Inferior parietal cortex (tissue), 1 donor: ENCODE measurements at regions not wholly inside any gene's neighbourhood (a gene's known extent, or its start where the extent isn't known, plus 50 kb on each side); places are given as distances from the start of the nearest gene placed in this dataset.
"Not testable (repeated sequence)": the region's sequence is repeated elsewhere in the genome, so short reads cannot be mapped to it uniquely, and the experiment has no call there.

Source experiments
- DNase-seq: peaks from one replicate; pipeline ENCODE4 v3.0.0-alpha.2; 2016; ENCODE audit errors: extremely low spot score

DNA sequence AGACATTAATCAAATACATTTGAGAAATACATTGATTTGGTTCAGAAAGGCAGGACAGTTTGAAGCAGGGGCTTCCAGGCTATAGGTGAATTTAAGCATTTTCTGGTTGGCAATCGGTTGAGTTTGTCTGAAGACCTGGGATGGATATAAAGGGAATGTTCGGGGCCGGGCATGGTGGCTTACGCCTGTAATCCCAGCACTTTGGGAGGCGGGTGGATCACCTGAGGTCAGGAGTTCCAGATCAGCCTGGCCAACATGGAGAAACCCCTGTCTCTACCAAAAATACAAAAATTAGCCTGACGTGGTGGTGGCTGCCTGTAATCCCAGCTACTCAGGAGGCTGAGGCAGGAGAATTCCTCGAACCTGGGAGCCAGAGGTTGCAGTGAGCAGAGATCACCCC is 166.5 kb upstream of the ATP10A start:
- not testable (repeated sequence) for DNase-seq

GRCh38 chr15:26029146-26029545 is 166.0 kb upstream of the ATP10A start:
- no peak for DNase-seq

GRCh38 chr15:26028086-26028740 is 165.1 kb upstream of the ATP10A start:
- no peak for DNase-seq

DNA sequence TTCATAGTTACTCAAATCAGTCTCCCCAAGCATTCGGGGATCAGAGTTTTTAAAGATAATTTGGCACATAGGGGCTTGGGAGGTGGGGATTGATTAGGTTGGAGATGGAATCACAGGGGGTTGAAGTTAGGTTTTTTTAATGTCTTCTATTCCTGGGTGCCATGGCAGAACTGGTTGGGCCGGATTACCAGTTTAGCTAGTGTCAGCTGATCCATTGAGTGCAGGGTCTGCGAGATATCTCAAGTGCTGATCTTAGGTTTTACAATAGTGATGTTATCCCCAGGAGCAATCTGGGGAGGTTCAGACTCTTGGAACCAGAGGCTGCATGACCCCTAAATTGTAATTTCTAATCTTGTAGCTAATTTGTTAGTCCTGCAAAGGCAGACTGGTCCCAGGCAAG is 163.5 kb upstream of the ATP10A start:
- DNase-seq: not testable (repeated sequence)

DNA sequence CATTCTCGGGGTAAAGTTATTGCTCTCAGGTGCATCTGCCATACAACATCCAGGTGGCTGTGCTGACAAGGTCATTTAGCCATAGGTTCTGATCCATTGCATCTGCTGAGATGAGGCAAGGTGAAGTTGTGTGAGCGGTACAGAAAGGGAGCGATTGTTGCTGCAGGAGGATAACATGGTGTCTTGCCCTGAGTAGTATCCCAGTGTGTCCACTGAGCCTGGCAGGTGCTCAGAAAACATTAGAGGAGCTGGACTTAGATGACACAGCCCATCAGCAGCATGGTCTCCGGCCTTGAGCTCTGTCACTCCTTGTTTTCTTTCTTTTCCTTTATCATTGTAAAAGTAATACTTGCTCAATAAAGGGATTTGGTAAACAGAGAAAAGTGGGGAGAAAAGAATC is 161.1 kb upstream of the ATP10A start:
- no peak for DNase-seq

GRCh38 chr15:26023691-26024090 is 160.6 kb upstream of the ATP10A start:
- no peak for DNase-seq

DNA sequence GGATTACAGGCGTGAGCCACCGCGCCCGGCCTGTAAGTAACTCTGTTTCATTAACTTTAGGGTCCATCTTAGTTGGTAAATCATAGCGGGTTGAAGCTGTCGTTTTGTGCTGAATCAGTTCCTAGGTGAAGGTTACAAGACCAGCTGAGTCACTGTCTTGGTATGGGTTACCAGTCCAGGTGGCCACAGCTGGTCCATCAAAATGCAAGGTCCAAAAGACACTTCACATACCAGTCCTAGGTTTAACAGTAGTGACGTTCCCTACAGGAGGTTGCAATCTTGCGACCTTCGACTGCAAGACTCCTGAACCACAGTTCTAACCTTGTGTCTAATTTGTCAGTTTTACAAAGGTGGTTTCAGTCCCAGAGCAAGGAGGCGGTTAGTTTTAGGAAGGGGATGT is 160.1 kb upstream of the ATP10A start:
- no peak for DNase-seq

- no peak for DNase-seq
Observed at GRCh38 chr15:26020871-26021270, 157.7 kb upstream of the ATP10A start.

GRCh38 chr15:26017665-26018064 is 154.5 kb upstream of the ATP10A start:
- no peak for DNase-seq

DNA sequence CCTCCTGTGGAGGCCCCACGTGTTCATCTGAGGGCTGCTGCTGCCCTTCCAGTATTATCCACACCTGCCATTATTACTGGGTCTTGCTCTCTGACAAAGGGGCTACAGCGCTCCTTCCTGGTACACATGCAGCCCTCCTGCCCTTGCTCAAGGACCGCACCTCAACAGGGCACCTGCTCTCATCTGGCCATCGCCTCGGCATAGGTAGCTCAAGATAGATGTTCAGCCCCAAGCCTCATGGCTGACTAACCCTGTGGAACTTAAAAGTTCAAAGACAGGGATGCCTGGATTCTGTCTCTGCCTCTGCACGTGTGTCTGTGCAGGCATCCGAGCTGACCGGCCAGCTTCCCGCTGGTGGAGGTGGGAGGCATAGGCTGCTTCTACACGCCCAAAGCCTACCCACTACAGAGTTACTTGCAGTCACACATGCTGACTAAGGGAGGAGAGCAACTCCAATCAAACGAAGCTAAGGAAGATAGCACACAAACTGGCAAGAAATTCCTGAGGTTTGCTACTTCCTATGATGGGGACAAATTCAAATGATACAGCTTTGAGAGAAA is 152.5 kb upstream of the ATP10A start:
- DNase-seq: no peak

GRCh38 chr15:26013981-26014380 is 150.9 kb upstream of the ATP10A start:
- no peak for DNase-seq

GRCh38 chr15:26011916-26012315 is 148.8 kb upstream of the ATP10A start:
- no peak for DNase-seq

DNA sequence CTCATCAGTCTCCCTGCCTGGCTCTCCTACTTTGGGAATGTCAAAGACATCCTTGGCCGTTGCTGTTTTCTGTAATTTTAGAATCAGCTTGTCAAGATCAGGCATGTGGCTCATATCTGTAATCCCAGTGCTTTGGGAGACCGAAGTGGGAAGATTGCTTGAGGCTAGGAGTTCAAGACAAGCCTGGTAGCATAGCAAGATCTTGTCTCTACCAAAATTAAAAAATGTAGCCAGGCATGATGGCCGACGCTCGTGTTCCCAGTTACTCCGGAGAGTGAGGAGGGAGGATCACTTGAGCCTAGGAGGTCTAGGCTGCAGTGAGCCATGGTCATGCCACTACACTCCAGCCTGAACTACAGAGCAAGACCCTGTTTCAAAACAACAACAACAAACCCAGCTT is 144.0 kb upstream of the ATP10A start:
- DNase-seq: no peak

DNA sequence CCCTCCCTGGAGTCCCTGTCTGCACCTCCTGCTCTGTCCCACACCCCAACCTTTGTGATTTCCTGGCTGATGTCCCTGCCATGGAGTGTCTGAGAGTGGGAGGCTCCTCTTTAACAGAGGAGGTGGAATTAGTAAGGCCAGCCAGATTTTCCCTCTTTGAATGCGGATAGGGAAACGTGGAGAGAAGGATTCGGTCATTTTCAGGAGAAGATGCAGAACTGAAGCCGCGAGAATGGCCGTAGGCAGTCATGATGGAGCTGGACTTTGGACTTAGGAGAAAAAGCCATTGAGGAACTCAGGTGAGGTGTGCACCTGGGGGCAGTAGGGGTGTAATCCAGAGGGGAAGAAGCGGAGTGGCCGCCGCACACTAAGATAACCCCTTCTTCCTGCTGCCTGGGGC is 138.1 kb upstream of the ATP10A start:
- no peak for DNase-seq

DNA sequence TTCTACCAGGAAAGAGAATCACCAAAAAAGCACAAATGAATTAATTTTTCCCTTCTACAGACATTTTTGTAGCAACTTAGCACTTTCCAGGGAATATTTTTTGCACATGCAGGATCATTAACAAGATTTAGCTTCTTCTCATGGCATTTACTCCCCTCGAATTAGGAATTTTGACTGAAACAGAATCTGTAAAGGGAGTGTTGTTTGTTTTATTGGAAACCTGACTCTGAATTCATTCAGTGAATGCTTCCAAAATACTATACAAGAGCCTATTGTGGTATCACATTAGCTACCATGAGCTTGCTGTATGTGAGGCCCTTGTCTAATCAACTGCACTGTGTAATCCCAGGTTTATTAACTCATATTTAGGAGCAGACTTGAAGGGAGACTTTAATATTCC is 130.4 kb upstream of the ATP10A start:
- no peak for DNase-seq

DNA sequence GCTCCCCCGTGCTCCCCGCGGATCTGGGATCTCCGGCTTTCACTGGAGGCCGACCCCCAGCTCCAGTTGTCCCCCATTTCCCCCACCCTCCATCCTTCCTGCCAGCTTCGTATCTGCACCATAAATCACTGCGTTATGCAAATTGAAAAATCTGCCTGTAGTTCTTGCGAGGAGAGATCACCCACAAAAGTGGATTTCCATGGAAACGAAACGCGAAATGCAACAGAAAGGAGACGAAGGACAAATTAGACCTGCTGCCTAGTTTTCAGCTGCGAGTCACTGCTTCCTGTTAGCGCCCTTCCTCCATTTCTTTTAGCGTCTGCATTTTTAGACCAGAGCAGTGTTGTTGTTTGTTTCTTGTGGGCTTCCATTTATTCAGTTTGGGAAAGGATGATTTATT is 127.1 kb upstream of the ATP10A start:
- DNase-seq: peak; percentile 38

GRCh38 chr15:25989327-25989726 is 126.2 kb upstream of the ATP10A start:
- no peak for DNase-seq

- not testable (repeated sequence) for DNase-seq
Observed at GRCh38 chr15:25988716-25989115, 125.6 kb upstream of the ATP10A start.

DNA sequence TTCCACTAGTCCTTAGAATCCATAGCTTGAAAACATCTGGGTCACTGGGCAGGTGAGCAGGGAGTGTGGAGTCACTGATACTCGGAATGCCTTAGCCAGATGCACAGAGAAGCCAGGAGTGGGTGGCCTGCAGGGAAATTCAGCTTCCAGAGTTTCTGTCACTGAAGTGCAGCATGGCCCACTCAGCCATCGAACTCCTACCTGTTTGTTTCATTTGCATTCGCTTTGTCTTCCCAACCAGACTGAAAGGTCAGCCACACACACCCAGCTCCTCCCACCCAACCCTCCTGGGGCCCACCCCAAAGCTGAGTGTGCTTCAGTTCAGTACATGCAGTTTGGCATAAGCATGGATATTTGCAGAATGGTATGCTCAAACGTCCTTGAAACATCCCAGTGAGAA is 124.5 kb upstream of the ATP10A start:
- DNase-seq: no peak

- no peak for DNase-seq
Observed at GRCh38 chr15:25985165-25985564, 122.0 kb upstream of the ATP10A start.

GRCh38 chr15:25982736-25983135 is 119.6 kb upstream of the ATP10A start:
- DNase-seq: no peak

GRCh38 chr15:25981114-25981513 is 118.0 kb upstream of the ATP10A start:
- no peak for DNase-seq

- DNase-seq: no peak
Observed at GRCh38 chr15:25972141-25972675, 109.1 kb upstream of the ATP10A start.

DNA sequence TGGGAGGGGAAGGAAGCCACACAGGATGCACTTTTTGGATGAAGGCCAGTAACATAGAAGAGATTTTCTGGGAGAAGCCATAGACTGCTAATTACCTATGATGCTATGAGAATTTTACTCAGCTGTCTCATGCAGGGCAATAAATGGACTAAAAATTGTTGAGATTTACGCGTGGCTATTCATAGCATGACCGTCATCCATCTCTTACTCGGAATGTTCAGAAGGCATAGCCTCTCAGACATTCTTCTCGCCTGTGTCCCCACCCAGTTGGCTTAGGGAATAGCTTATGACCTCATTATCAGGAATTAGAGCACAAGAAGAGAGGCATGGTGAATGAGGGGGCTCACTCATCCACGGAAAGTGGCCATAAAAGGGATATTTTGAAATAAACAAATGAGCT is 107.9 kb upstream of the ATP10A start:
- no peak for DNase-seq
